GM19351 (cell line): ENCODE measurements at regions not wholly inside any gene's neighbourhood (a gene's known extent, or its start where the extent isn't known, plus 50 kb on each side); places are given as distances from the start of the nearest gene placed in this dataset.

ENCODE experiments used
- ATAC-seq: cut with Tn5 transposase; IDR thresholded peaks from one replicate; pipeline ENCODE4 v1.9.1; 2021; ENCODE audit warnings: mild to moderate bottlenecking, moderate library complexity; ENCODE audit not compliant: unreplicated experiment

DNA sequence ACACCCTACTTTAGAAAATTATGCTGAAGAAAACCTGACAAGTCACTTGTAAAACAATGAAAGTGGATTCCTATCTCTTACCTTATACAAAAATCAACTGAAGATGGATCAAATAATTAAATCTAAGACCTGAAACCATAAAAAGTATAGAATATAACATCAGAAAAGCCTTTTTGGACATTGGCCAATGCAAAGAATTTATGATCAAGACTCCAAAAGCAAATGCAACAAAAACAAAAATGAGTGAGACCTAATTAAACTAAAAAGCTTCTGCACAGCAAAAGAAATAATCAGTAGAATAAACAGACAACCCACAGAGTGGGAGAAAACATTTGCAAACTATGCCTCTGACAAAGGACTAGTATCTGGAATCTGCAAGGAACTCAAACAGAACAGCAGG is 303.0 kb upstream of the CDH9 start:
- no peak for ATAC-seq

DNA sequence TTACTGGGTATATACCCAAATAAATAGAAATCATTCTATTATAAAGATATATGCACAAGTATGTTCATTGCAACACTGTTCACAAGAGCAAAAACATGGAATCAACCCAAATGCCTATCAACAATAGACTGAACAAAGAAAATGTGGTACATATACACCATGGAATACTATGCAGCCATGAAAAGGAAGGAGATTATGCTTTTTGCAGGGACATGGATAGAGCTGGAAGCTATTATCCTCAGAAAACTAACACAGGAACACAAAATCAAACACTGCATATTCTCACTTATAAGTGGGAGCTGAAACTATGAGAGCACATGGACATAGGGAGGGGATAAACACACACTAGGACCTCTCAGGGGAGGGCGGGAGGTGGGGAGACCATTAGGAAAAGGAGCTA is 298.4 kb upstream of the CDH9 start:
- no peak for ATAC-seq

DNA sequence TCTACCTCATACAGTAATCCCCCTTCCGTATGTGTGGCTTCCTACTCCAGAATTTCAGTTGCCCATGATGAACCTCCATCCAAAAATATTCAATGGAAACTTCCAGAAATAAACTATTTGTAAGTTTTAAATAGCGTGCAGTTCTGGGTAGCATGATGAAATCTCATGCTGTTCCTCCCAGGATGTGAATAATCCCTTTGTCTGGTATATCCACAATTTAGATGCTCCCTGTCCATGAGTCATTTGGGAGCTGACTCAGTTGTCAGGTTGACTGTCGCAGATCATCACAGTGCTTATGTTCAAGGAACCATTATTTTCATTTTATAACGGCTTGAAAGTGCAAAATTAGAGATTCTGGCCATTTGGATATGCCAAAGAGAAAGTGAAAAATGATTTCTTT is 290.1 kb upstream of the CDH9 start:
- no peak for ATAC-seq

DNA sequence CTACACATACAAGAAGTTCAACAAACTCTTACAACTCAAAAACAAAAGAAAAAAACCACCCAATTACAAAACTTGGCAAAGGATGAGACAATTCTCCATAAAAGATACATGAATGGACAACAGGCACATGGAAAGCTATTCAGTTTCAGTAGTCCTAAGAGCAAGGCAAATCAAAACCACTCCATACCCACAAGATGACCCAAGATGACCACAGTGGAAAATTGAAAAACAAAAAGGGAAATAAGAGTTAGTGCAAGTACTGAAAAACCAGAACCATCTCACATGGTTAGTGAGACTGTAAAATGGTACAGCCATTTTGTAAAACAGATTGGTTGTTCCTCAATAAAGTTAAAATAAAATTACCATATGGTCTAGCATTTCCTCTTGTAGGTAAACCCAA is 287.1 kb upstream of the CDH9 start:
- no peak for ATAC-seq

DNA sequence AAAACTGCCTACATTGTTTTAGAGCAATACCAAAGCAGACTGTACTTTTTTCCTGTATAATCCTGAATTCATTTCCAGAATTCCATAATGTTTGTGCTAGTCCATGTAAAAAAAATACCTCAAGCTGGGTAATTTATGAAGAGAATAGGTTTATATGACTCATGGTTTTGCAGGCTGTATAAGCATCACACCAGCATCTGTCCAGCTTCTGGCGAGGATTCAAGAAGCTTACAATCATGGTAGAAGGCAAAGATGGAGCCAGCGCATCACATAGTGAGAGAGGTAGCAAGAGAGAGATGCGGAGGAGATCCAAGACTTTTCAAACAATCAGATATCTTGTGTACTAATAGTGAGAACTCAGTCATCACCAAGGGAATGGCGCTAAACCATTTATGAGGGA is 280.3 kb upstream of the CDH9 start:
- ATAC-seq: no peak

DNA sequence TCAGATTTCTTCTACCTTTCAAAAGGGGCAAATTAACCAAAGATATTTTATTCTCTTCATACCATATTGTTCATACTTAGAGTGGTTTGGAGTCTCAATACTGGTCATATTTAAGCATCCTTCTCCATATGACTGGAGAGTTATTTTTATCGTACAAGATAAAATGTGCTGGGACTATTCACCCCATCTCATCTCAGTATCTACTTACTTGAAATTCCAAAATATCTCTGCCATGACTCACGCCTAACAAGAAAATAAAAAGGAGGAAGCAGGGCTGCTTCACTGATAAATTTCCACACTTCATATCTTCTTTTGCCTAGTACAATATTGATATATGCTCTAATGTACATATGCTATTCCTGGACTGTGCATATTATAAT is 277.9 kb upstream of the CDH9 start:
- ATAC-seq: no peak

DNA sequence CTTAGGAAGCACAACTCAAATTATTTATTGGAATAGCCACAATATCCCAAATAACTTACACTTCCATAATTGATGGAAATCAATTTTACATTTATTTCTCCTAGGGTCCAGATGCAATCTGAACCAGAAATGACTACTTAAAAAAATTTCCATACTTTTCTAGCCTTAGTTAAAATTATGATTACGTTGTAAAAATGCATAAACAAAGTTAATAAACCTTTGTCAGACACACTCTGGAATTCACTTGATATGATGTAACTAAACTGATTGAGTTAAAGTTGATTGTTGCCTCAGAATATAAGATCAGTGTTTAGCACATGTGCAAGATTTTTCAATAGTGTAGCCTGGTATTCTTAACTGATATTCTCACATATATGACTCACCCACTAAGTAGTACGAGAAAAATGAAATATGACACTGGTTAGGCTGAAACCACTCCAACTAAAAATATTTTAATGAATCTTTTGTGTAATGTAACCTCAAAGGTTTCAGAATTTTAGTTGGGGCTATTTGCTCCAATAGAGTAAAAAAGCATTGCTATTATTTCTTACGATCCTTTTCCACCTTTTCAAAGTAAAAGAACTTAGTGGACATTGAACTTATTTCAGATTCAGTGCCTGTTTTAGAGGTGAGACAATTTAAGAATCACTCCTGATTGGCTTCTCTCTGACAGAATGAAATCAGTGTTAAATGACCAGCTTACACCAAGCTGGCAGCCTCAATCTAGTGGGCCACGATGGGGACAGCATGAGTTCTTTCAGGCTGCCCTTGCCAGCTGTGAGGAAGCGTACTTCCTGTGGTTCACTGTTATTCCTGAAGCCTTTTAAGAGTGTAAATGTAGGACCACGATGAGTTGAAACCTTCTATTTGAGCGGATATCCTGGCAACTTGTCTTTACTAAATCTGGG is 277.2 kb upstream of the CDH9 start:
- no peak for ATAC-seq

DNA sequence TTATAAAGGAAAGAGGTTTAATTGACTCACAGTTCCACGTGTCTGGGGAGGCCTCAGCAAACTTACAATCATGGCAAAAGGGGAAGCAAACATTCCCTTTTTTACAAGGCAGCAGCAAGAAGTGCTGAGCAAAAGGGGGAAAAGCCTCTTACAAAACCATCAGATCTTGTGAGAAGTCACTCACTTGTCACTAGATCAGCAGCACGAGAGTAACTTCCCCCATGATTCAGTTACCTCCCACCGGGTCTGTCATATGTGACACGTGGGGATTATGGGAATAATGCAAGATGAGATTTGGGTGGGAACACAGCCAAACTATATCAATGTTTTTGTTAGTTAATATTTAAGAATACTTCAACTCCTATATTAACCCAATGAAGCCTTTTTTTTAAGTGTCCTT is 275.2 kb upstream of the CDH9 start:
- ATAC-seq: no peak

DNA sequence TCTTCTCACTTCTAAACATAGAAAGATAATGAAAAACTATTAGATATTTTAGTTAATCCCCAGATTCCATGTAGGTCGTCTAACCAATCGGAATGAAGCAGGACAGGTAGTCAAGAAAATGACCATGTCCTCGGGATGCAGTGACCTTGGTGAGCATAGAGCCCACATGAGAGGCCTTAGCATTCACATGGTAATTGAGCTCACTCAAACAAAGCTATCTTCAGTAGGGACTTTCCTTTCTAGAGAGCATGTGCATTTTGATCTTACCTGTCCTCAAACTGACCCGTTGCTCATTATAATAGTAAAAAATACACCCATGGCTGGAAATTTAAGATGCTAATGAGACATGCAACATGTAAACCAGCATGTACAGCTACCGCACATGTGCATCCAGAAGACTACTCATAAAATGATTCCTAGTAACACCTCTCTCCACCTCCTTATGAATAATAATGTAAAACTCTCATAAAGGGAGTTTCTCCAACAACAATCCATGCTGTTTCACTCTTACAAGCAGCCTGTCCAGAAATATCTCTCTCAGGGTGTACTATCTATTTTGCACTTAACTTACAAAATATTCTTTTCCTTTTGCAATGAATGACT is 274.0 kb upstream of the CDH9 start:
- ATAC-seq: no peak

DNA sequence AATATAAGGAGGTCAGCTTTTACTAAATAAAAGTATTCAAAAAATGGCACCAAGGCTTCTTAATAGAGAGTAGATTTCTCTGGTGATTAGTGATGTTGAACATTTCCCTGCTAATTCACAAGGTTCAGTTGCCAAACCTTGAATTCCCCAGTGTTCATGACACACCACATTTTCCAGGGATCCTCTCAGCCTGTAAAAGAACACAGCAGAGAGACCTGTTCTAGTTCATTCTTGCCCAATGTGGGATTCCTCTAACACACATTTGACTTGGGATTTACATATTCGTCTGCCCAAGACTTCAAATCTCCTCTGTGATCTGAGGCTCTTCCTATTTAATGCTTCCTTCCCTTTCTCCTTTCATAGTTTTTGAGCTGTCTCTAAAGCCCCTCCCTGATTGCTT is 273.2 kb upstream of the CDH9 start:
- ATAC-seq: no peak

DNA sequence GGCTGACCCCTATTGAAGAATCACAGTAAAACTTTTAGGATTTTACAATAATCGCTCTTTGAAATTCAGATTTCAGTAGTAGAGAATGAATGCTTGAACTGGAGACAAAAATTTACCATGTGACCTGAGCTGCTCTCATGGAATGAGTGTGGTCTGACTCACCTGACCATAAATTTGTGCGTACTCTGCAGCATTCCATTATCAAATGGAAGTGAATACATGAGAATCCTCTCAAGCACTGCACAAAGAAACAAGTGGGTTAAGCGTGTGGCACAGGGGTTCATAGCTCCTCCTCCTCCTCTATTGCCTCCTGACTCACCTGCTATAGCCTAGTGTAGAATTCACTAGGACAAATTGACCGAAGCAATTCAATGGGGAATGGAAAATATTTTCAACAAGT is 269.8 kb upstream of the CDH9 start:
- no peak for ATAC-seq

DNA sequence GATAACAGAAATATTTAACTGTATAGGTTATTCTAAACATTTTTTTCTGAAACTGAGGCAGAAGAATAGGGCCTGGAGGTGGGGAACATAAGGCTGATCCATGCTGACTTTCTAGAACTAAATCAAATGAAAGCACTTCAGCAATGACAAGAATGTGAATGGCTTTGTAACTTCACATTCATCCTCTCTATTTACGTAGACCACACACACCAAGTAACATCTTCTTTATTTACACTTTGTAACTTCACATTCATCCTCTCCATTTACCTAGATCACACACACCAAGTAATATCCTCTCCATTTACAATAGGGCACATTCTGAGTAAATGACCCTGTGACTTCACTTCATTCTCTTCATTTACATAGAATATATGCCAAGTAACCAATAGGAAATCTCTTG is 251.8 kb upstream of the CDH9 start:
- no peak for ATAC-seq

DNA sequence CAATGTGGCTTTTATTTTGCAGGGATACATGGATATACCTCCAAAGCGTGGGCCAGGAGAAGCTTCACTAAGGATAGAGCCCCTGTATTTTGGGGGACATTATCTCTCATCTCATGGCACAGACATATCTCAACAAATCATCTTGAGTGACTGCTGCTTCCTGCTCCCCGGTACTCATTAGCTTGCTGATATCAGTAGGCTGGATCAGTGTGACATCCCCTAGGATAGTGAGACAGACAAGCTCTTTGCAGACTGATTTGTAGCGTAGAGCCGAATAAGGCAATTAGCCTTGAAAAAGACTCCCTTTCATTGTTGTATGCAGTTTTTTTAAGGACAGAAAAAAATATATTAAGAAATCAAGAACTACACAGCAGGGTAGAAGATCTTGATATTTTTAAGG is 237.7 kb upstream of the CDH9 start:
- no peak for ATAC-seq

DNA sequence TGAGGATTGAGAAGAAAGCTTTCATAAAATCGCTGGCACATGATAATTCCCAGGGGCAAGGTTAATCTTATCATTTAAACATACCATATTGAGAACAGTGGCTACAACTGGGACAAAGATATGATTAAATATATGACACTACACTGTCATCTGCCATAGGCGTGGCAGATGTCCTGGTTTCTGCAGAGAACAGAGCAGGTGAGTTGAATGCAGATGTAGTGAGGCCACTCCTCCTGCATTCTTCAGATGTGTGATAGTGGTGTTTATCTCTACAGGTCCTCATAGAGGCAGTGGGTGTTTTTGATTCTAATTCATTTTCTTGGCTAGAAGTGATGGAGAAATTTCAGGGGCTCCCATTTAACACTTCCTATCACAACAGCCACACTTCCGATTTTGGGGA is 237.0 kb upstream of the CDH9 start:
- ATAC-seq: no peak

DNA sequence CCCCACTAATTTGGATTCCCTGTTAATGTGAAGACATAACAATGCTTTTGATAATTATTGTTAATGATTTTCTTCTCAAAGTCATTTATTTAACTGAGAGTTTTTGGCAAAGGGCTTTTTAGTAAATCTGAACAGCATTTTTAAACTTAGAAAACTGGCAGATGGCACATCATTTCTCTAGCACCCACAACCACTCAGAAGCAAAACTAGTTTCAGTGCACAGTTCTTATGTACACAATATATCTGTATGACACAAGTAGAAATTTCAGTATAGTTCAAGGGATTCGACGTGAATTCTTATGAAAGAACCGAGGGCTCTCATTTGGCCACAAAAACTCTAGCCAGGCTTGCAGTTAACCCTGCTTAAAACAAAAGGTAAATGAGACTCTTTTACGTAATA is 231.4 kb upstream of the CDH9 start:
- no peak for ATAC-seq

DNA sequence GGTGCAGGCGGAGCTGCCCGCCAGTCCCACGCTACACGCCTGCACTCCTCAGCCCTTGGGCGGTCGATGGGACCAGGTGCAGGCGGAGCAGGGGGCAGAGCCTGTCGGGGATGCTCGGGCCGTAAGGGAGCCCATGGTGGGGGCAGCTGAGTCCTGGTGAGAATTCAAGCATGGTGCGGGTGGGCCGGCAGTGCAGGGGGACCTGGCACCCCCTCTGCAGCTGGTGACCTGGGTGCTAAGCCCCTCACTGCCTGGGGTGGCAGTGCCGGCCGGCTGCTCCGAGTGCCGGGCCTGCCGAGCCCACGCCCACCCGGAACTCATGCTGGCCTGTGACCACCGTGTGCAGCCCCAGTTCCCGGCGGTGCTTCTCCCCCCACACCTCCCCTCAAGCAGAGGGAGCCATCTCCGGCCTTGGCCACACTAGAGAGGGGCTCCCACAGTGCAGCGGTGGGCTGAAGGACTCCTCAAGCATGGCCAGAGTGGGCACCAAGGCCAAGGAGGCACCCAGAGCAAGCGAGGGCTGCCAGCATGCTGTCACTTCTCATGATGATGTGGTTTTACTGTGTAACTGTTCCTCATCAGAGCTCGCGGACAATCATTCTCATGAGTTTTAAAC is 228.9 kb upstream of the CDH9 start:
- ATAC-seq: no peak

DNA sequence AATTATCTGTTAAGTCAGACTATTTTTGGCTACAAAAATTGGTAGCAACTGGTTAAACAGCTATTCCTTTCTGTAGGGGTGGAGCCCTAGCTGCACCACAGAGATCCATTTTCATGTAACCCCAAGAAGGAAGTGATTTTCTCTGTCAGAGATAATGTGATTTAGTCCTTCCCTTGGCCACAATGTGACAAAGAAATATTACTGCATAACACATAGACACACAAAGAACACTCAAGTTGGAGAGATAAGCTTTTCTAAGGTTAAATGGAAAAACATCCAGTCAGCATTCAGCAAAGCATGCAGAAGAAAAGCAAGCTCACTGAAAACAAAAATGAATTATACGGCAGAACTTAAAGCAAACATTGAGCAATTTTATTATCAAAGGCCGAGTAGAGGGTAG is 227.8 kb upstream of the CDH9 start:
- no peak for ATAC-seq

DNA sequence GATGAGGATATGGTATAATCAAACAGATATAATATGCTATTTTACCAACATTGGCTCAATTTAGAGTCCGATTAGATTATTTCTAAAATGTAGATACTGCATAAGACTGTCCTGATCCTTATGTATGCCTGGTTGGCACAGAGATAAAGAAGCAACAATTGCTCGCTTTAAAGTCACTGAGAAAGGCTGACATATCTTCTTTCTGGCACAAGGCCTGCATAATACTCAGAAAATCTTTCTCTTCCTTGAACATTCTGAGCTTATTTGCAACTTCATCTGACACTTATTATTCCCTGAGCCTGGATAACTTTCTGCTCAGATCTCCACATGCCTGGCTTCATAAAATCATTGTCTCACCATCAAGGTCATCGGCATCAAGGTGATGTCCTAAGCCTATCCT is 219.3 kb upstream of the CDH9 start:
- no peak for ATAC-seq

DNA sequence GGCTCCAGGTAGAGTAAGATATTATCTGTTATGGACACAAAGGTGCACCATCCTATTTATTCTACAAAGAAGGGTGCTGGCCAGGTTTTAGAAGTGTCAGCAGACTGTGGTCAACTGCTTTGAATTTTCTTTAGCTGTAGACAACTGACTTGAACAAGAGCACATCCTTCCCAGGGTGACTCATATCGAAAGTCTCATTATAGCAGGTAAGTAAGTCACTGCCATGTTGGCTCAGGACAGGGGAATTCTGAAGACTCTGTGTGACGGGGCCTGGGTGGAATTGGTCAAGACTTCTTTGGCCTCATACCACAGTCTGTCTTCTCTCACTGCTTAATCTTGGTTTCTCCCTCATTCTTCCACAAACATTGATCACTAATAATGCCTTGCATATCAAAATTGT is 214.5 kb upstream of the CDH9 start:
- no peak for ATAC-seq

DNA sequence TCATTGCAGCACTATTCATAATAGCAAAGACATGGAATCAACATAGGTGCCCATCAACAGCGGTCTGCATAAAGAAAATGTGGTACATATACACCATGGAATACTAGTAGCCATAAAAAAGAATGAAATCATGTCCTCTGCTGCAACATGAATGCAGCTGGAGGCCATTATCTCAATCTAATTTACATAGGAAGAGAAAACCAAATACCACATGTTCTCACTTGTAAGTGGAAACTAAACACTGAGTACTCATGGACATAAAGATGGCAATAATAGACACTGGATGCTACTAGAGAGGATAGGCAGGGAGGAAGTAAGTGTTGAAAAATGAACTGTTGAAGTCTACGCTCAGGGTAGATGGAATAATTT is 203.9 kb upstream of the CDH9 start:
- ATAC-seq: no peak

DNA sequence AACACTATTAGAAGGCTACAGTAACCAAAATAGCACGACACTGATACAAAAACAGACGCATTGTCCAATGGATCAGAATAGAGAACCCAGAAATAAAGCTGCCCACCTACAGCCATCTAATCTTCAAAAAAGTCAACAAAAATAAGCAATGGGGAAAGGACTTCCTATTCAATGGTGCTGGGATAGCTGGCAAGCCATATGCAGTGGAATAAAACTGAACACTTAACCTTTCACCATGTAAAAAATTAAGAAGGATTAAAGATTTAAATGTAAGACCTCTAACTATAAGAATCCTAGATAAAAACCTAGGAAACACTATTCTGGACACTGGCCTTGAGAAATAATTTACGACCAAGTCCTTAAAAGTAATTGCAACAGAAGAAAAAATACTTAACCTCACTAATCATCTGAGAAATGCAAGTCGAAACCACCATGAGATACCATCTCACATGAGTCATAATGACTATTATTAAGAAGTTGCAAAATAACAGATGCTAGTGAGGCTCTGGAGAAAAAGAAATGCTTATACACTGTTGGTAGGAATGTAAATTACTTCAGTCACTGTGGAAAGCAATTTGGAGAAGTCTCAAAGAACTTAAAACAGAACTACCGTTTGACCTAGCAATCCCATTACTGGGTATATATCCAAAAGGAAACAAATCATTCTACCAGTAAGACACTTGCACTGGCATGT is 203.3 kb upstream of the CDH9 start:
- ATAC-seq: no peak

DNA sequence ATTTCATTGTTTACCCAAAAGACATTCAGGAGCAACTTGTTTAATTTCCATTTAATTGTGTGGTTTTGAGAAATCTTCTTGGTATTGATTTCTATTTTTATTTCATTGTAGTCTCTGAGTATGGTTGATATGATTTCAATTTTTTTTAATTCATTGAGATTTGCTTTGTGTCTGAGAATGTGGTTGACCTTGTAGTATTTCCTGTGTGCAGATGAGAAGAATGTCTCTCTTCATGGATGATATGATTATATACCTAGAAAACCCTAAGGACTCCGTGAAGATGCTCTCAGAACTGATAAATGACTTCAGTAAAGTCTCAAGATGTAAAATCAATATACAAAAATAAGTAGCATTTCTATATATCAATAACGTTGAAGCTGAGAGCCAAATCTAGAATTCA is 202.4 kb upstream of the CDH9 start:
- ATAC-seq: no peak
